Neural cell (in vitro differentiated cells): ENCODE measurements at regions not wholly inside any gene's neighbourhood (a gene's known extent, or its start where the extent isn't known, plus 50 kb on each side); places are given as distances from the start of the nearest gene placed in this dataset.
A peak's percentile ranks its signal among the peaks of the same experiment; 100 is the strongest.

Experiments used
- H2AFZ ChIP-seq: fragments of 200-600, 300-800 bp; sonication (generic), shearing (Covaris generic); 2 replicates; pipeline ENCODE4 v1.6.0; 2014; ENCODE audit warnings: low read depth, mild to moderate bottlenecking, antibody characterized with exemption, low read length, moderate library complexity
- H3F3A ChIP-seq: fragments of 200-600 bp; shearing (Covaris generic); 2 replicates; pipeline ENCODE4 v1.6.1; 2016; ENCODE audit warnings: mild to moderate bottlenecking, moderate library complexity, mixed read lengths, antibody characterized with exemption, low read length; ENCODE audit not compliant: insufficient read depth, poor library complexity, severe bottlenecking
- H3K27ac ChIP-seq: fragments of 200-600, 300-800 bp; sonication (generic), shearing (Covaris generic); 2 replicates; pipeline ENCODE4 v1.5.1; 2014; ENCODE audit warnings: mild to moderate bottlenecking, low read length, moderate library complexity
- H3K27me3 ChIP-seq: fragments of 300-800, 200-600 bp; sonication (generic), shearing (Covaris generic); 2 replicates; pipeline ENCODE4 v1.6.0; 2014; ENCODE audit warnings: mild to moderate bottlenecking, low read depth, low read length, moderate library complexity; ENCODE audit not compliant: insufficient read depth
- H3K36me3 ChIP-seq: fragments of 300-800, 200-600 bp; sonication (generic), shearing (Covaris generic); 2 replicates; pipeline ENCODE4 v1.5.1; 2014; ENCODE audit warnings: mild to moderate bottlenecking, antibody characterized with exemption, low read length, moderate library complexity; ENCODE audit not compliant: insufficient read depth
- H3K4me2 ChIP-seq: fragments of 300-800, 200-600 bp; sonication (generic), shearing (Covaris generic); 2 replicates; pipeline ENCODE4 v1.6.0; 2014; ENCODE audit warnings: mild to moderate bottlenecking, low read length
- H3K4me3 ChIP-seq: fragments of 300-800, 200-600 bp; sonication (generic), shearing (Covaris generic); 2 replicates; pipeline ENCODE4 v1.5.1; 2014; ENCODE audit warnings: mild to moderate bottlenecking, low read length, moderate library complexity
- H3K79me2 ChIP-seq: fragments of 200-600 bp; shearing (Covaris generic); replicated peaks from 2 replicates; pipeline ENCODE4 v1.6.0; 2014; ENCODE audit warnings: mild to moderate bottlenecking, low read length, moderate library complexity; ENCODE audit not compliant: insufficient read depth
- H3K9ac ChIP-seq: fragments of 300-800, 200-600 bp; sonication (generic), shearing (Covaris generic); 2 replicates; pipeline ENCODE4 v1.6.1; 2016; ENCODE audit warnings: mild to moderate bottlenecking, low read length, mixed read lengths
- H3K9me2 ChIP-seq: fragments of 200-600 bp; shearing (Covaris generic); 2 replicates; pipeline ENCODE4 v1.6.1; 2016; ENCODE audit warnings: mild to moderate bottlenecking, low read length, mixed read lengths; ENCODE audit not compliant: insufficient read depth
- H3K9me3 ChIP-seq: fragments of 200-600, 300-800 bp; sonication (generic), shearing (Covaris generic); 2 replicates; pipeline ENCODE4 v1.6.1; 2016; ENCODE audit warnings: mild to moderate bottlenecking, mixed run types, low read length, moderate library complexity, mixed read lengths
- H4K20me1 ChIP-seq: fragments of 200-600 bp; shearing (Covaris generic); 2 replicates; pipeline ENCODE4 v1.6.1; 2016; ENCODE audit warnings: mild to moderate bottlenecking, mixed run types; ENCODE audit not compliant: insufficient read depth
- CTCF ChIP-seq: fragments of 450-650 bp; IDR thresholded peaks from 2 replicates; pipeline ENCODE4 v1.5.1; 2014; ENCODE audit warnings: antibody characterized with exemption, mild to moderate bottlenecking, moderate library complexity; ENCODE audit not compliant: poor library complexity, severe bottlenecking
- EP300 ChIP-seq: fragments of 450-650 bp; conservative IDR thresholded peaks from 2 replicates; pipeline ENCODE4 v1.6.1; 2014; ENCODE audit warnings: antibody characterized with exemption, mild to moderate bottlenecking, moderate library complexity; ENCODE audit not compliant: poor library complexity, severe bottlenecking
- EZH2 ChIP-seq: fragments of 200-600, 300-800 bp; shearing (Covaris generic), sonication (generic); IDR thresholded peaks from 2 replicates; pipeline ENCODE4 v1.6.1; 2014; ENCODE audit warnings: antibody characterized with exemption, low read length, borderline replicate concordance, mild to moderate bottlenecking; ENCODE audit not compliant: insufficient read depth, poor library complexity, severe bottlenecking
- MXI1 ChIP-seq: fragments of 450-650 bp; conservative IDR thresholded peaks from 2 replicates; pipeline ENCODE4 v1.6.1; 2014; ENCODE audit warnings: antibody characterized with exemption, mild to moderate bottlenecking; ENCODE audit not compliant: poor library complexity, severe bottlenecking
- POLR2AphosphoS5 ChIP-seq: IDR thresholded peaks from 2 replicates; pipeline ENCODE4 v1.6.1; 2012
- RAD21 ChIP-seq: fragments of 450-650 bp; conservative IDR thresholded peaks from 2 replicates; pipeline ENCODE4 v1.6.1; 2014; ENCODE audit warnings: antibody characterized with exemption, mild to moderate bottlenecking, moderate library complexity
- REST ChIP-seq: IDR thresholded peaks from 2 replicates; pipeline ENCODE4 v1.6.1; 2012; ENCODE audit warnings: borderline replicate concordance
- SMC3 ChIP-seq: fragments of 450-650 bp; conservative IDR thresholded peaks from 2 replicates; pipeline ENCODE4 v1.6.1; 2014; ENCODE audit warnings: antibody characterized with exemption, mild to moderate bottlenecking, moderate library complexity; ENCODE audit not compliant: poor library complexity
- TAF1 ChIP-seq: IDR thresholded peaks from 2 replicates; pipeline ENCODE4 v1.6.1; 2012; ENCODE audit warnings: low read depth

GRCh38 chr9:110129425-110129824 is 78.5 kb downstream of the C9orf152 start:
- TF ChIP-seq TAF1: no peak
- TF ChIP-seq CTCF: no peak
- TF ChIP-seq SMC3: no peak
- no peak for TF ChIP-seq EZH2
- TF ChIP-seq EP300: peak; percentile 86
- peak; percentile 14 for TF ChIP-seq POLR2AphosphoS5
- Histone ChIP-seq H3K4me2 (no peak overlapping the region), H3K79me2 (no peaks in the 10 kb centered on the region)

GRCh38 chr9:110130211-110130610 is 77.7 kb downstream of the C9orf152 start:
- no peak overlapping the region for H3K27ac ChIP-seq
- no peaks in the 10 kb centered on the region for H3F3A ChIP-seq
- H3K4me2 ChIP-seq: no peak overlapping the region
- H3K79me2 ChIP-seq: no peaks in the 10 kb centered on the region
- H3K4me3 ChIP-seq: no peak overlapping the region
- no peaks in the 10 kb centered on the region for H3K36me3 ChIP-seq
- no peaks in the 10 kb centered on the region for H3K9me3 ChIP-seq
- H4K20me1 ChIP-seq: no peaks in the 10 kb centered on the region
- no peak overlapping the region for H3K9ac ChIP-seq
- no peak for TF ChIP-seq TAF1
- no peak for TF ChIP-seq REST
- no peaks in the 10 kb centered on the region for H3K9me2 ChIP-seq
- H3K27me3 ChIP-seq: no peaks in the 10 kb centered on the region
- no peak overlapping the region for H2AFZ ChIP-seq

More at GRCh38 chr9:110129425-110129824, 78.5 kb downstream of the C9orf152 start:
- Histone ChIP-seq H3K9me3 (no peaks in the 10 kb centered on the region), H3K9me2 (no peaks in the 10 kb centered on the region), H3K9ac (no peak overlapping the region), H4K20me1 (no peaks in the 10 kb centered on the region), H3K4me3 (no peak overlapping the region), H3F3A (no peaks in the 10 kb centered on the region), H2AFZ (no peak overlapping the region), H3K36me3 (no peaks in the 10 kb centered on the region), H3K27ac (no peak overlapping the region), H3K27me3 (no peaks in the 10 kb centered on the region)

GRCh38 chr9:110130791-110131416 is 77.1 kb downstream of the C9orf152 start:
- H3K36me3 ChIP-seq: no peaks in the 10 kb centered on the region
- TF ChIP-seq SMC3 (no peak), CTCF (no peak), POLR2AphosphoS5 (no peak), EP300 (no peak), RAD21 (no peak), REST (no peak), EZH2 (no peak), MXI1 (no peak), TAF1 (no peak)
- no peak overlapping the region for H2AFZ ChIP-seq
- no peak overlapping the region for H3K9ac ChIP-seq
- H3K4me2 ChIP-seq: no peak overlapping the region
- H3K79me2 ChIP-seq: no peaks in the 10 kb centered on the region
- H3K9me3 ChIP-seq: no peaks in the 10 kb centered on the region
- H3K27ac ChIP-seq: no peak overlapping the region
- H3K27me3 ChIP-seq: no peaks in the 10 kb centered on the region
- no peaks in the 10 kb centered on the region for H4K20me1 ChIP-seq
- no peaks in the 10 kb centered on the region for H3F3A ChIP-seq
- H3K4me3 ChIP-seq: no peak overlapping the region
- H3K9me2 ChIP-seq: no peaks in the 10 kb centered on the region
